Ureter (tissue), 1 donor: ENCODE measurements at regions not wholly inside any gene's neighbourhood (a gene's known extent, or its start where the extent isn't known, plus 50 kb on each side); places are given as distances from the start of the nearest gene placed in this dataset.

Experiments
- DNase-seq: peaks from one replicate; pipeline ENCODE4 v3.0.0-alpha.2; 2020; ENCODE audit warnings: low spot score
- donor health status: DM: yes; HTN: yes; CAD: no.

- no peak for DNase-seq
Measured at GRCh38 chr15:29455530-29455929, 185.9 kb upstream of the NSMCE3 start.

DNA sequence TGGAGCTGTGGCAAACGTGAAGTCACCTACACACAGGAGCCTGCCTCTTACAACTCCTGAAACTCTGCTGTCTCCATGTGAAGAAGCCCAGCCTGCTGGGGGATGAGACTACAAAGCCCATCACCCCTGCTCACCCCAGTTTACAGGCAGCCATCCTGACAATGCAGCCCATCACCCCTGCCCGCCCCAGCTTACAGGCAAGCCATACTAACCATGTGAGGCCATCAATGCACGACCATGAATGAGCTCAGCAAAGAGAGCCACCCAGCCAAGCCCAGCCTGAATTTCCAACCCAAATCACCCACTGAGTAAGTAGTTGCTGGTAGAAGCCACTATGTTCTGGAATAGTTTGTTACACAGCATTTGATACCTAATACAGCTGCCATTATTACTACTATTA lies 185.4 kb upstream of the NSMCE3 start:
- no peak for DNase-seq

DNA sequence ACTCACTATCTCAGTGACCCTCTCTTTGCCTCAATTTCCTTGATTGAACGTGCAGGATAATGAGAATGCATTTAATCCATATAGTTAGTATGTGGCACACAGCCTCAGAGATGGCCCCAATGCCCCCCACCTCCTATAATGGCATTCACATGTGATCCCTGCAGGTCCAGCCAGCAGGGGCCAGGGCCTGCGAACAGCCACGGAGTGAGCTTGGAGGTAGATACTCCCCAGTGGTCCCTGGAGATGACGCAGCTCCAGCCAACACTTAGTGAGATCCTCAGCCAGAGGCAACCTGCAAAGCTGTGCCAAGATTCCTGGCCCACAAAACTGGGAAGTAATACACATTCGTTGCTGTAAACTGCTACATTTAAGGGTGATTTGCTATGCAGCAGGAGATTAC lies 184.9 kb upstream of the NSMCE3 start:
- DNase-seq, result no peak

DNA sequence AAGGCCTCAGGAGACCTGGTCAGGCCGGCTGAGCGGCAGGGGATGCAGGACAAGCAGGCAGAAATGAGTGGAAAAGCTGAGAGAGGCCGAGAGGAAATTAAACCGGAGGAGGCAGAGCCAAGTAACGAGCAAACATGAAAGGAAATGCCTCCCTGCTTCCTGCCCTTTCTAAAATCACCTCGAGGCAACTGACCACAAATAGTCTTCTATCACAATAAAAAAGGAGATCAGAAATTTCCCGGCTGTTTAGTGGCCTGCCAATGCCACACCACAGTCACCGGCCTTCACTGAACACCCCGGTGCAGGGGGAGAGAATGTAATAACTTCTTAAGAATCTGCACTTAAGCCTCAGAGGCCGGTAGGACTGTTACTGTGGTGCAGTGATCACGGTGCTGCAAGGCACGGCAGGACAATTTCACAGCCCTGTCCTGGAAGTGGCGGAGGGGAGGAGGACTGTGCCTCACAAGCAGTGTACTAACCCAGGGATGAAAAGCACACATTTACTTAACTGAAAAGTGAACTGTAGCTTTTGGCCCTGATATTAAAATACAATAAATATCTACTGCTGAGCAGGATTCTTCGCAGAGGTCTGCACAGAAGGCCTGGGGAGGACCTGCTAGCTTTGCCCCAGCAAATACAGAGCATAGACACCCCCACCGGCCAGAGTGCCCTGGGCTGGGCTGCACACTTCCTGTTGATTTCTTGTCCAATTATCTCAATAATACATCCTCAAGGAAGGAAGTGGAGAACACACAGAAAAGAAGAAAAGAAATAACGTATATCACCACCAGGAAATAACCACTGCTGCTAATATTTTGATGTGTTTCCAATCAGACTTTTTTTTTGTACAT lies 183.5 kb upstream of the NSMCE3 start:
- DNase-seq, result no peak

DNA sequence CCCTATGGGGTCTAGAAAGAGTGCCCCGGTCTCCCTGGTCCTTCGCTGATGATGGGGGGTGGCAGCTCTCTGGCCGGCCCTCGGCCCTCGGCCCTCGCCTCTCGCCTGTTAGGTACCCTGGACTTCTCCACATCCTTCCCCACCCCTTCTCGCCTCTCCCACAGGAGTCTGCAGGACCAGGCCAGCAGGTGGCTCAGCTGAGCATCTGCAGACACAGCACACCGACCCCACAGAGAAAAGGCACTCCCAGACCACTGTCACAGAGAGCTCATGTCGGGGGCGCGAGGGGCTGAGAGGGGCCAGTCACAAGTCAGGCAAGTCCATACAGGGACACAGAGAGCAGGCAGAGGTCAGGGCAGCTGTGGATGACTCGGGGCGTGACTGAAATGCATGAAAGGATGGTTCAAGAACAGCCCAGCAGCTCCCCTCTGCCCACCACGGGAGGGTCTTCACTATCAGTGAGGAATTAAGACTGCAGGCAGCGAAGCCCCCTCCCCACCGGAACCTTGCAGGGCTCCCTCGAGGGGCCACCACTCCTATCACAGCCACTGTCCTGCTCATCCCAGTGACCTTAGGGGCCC lies 181.7 kb upstream of the NSMCE3 start:
- DNase-seq, result no peak

GRCh38 chr15:29449136-29449535 lies 179.5 kb upstream of the NSMCE3 start:
- no peak for DNase-seq

- no peak for DNase-seq
Measured at GRCh38 chr15:29448320-29448719, 178.7 kb upstream of the NSMCE3 start.

DNA sequence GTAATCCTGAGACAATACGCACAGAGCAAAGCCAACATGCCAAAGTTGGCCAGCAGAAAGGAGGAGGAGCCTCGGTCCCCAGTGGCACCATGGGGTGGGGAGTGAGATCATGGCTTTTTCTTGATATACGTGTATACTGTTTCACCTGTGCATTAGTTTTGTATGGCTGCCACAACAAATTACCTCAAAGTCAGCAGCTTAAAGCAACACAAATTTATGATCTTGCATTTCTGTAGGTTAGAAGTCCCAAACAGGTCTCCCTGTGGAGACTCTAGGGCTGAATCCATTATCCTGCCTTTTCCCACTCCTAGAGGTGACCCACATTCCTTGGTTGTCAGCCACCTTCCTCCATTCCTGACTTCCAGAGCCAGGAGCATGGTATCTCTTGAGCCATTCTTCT lies 176.9 kb upstream of the NSMCE3 start:
- DNase-seq, result no peak

GRCh38 chr15:29442532-29442931 lies 172.9 kb upstream of the NSMCE3 start:
- DNase-seq, result no peak

DNA sequence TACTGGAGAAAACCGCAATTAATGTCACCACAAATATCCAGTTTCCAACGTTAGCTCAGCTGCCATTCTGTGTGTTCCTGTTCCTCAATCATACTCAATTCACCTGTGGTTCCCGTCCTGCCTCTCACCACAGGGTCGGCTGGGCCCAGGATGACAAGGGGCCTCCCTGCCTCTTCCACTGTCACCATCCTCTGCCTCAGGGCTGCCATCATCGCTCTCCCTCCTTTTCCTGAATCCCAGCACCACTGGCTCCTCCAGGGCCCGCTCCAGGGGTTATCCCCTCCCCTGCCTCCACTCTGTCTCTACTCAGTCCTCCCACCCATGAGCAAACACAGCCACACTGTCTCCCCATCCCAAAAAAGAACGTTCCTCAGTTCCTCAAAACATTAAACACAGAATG lies 170.9 kb upstream of the NSMCE3 start:
- no peak for DNase-seq

GRCh38 chr15:29438703-29439055 lies 169.1 kb upstream of the NSMCE3 start:
- peak; percentile 48 for DNase-seq

- DNase-seq, result no peak
Measured at GRCh38 chr15:29437888-29438702, 168.5 kb upstream of the NSMCE3 start.

DNA sequence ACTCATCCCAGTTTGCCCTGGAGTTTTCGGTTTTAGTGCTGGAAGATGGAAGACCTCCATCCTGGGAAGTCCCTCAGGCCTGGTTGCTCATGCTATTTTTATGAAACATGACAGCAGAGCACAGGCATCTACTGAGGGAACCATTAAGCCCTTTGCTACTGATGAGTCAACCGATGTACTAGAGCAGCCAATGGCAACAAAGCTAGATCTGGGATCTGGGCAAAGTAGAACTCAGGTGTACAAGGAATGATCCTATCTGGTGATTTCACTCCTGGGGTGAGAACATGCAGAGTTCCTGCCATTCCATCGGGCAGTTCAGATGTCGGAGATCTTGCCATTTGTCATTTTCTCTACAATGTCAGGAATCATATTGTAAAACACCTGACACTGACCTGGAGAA lies 166.2 kb upstream of the NSMCE3 start:
- no peak for DNase-seq

DNA sequence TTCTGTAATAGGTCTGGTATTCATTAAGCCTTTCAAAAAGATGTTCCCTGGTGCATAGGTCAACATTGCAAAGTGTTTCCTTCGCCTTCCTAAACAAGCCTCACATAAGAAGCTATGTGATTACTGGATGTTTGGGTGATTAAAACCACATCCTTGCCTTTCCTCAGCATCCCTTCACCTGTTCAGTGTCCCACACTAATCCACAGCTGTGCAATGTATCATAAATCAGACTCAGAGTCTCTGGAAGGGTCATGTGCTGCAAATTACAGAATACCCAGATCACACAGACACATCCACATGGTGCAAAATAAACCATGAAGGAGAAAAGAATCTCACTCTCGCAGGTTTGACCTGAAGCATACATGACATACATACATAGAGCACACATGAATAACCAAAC lies 164.7 kb upstream of the NSMCE3 start:
- no peak for DNase-seq

DNA sequence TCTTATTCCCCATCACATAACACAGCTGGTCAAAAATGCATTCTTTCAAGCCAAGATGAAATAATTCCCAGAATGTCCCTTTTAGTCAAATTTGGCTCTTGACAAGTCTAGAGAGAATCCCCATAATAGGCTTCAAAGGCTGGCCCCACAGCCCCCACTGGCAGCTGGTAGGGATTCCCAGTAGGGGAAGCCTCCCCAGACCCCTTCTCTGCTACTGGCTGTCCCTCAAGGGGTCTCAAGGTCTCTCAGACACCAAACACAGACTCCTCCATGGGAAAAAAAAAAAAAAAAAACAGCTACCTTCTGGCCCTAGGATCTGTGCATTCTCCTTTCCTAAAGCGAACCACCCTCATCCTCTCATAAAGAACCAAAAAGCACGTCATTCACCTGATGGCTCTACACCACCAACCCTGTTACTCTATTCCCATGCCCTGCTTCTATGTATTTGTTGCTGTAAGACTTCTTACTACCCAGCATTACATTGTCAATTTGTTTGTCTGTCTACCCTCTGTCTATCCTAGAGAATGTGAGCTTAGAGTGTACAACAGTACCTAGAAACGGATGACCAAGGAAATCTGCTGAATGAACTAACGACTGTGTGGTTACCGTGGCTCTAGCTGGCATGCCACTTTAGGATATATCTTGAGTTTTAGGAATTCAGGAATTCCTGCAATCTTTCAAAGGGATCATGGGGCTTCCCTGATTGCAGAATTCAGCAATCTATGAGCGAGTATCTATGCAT lies 164.1 kb upstream of the NSMCE3 start:
- no peak for DNase-seq

DNA sequence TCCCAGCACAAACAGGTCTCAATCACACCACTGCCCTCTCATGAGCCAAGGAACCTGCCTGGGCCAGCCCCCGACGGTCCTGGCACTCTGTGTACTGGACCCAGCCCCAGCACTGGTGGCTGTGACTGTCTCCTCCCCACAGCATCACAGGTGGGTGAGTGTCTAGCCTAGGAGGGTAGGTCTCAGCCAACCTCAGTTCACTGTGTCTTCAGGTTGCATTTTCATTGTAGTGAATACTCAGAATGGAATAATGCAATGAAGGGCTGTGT lies 163.4 kb upstream of the NSMCE3 start:
- no peak for DNase-seq

GRCh38 chr15:29432191-29433049 lies 162.8 kb upstream of the NSMCE3 start:
- DNase-seq, result no peak

DNA sequence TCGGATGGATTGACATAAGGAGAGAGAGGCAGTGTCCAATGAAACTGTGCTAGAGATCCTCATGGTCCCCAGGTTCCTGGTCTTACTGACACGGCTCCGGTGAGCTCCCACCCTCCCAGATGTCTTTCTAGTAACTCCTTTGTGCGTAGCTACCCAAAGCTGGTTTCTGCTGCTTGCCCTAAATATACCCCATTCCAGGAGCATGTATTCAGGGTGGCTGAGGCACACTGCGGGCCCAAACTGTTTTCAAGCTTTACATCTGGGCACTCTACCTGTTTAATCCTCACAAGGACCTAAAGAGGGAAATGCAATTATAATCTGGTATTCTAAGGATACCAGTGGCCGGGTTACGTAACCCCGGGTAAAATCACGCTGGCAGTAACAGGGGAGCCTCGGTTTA lies 161.2 kb upstream of the NSMCE3 start:
- DNase-seq, result no peak

DNA sequence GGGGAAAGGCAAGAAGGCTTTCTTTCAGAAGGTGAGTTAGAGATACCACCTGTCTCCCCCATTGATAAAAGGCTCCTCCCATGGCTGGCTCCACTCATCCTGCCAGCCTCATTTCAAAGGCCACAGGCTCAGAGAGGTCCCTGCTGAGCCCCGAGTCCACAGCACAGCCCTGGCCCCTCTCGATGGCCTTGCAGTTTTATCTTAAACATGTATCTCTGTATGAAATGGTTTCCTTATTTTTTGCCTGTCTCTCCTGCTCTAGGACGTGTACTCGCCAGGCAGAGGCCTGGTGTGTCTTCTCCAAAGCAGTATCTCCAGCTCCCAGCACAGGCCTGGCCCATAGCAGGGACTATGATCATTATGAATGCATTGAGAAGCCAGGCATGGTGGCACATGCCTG lies 160.5 kb upstream of the NSMCE3 start:
- DNase-seq, result no peak

- no peak for DNase-seq
Measured at GRCh38 chr15:29429584-29429983, 160.0 kb upstream of the NSMCE3 start.

GRCh38 chr15:29428925-29429573 lies 159.4 kb upstream of the NSMCE3 start:
- DNase-seq, result no peak
